Large intestine (tissue), 3 donors: ENCODE measurements at regions not wholly inside any gene's neighbourhood (a gene's known extent, or its start where the extent isn't known, plus 50 kb on each side); places are given as distances from the start of the nearest gene placed in this dataset.

Source experiments
- DNase-seq, 2 donors: peaks; one replicate each; pipeline versions ENCODE4 v3.0.0 to v3.0.0-alpha.2; 2013
- H3K27ac ChIP-seq: one replicate; pipeline ENCODE4 v1.5.1; 2013; ENCODE audit warnings: low read length
- H3K27me3 ChIP-seq: 2 replicates; pipeline ENCODE4 v1.6.1; 2013; ENCODE audit warnings: low read length; ENCODE audit not compliant: control insufficient read depth, insufficient read depth
- H3K36me3 ChIP-seq: 2 replicates; pipeline ENCODE4 v1.6.1; 2013; ENCODE audit warnings: low read length; ENCODE audit not compliant: control insufficient read depth, insufficient read depth
- H3K4me1 ChIP-seq: one replicate; pipeline ENCODE4 v1.6.1; 2013; ENCODE audit warnings: low read length; ENCODE audit not compliant: control insufficient read depth, insufficient read depth
- H3K4me3 ChIP-seq: one replicate; pipeline ENCODE4 v1.5.1; 2013; ENCODE audit warnings: low read length
- H3K9me3 ChIP-seq: one replicate; pipeline ENCODE4 v1.6.1; 2013; ENCODE audit warnings: mild to moderate bottlenecking, low read depth, low read length, moderate library complexity; ENCODE audit not compliant: control insufficient read depth
- WGBS: methylation state at CpG from one replicate; pipeline ENCODE4 v1.1.5; 2013; ENCODE audit warnings: low lambda C conversion rate; ENCODE audit not compliant: insufficient coverage; 5-methylcytosine and 5-hydroxymethylcytosine counted together

DNA sequence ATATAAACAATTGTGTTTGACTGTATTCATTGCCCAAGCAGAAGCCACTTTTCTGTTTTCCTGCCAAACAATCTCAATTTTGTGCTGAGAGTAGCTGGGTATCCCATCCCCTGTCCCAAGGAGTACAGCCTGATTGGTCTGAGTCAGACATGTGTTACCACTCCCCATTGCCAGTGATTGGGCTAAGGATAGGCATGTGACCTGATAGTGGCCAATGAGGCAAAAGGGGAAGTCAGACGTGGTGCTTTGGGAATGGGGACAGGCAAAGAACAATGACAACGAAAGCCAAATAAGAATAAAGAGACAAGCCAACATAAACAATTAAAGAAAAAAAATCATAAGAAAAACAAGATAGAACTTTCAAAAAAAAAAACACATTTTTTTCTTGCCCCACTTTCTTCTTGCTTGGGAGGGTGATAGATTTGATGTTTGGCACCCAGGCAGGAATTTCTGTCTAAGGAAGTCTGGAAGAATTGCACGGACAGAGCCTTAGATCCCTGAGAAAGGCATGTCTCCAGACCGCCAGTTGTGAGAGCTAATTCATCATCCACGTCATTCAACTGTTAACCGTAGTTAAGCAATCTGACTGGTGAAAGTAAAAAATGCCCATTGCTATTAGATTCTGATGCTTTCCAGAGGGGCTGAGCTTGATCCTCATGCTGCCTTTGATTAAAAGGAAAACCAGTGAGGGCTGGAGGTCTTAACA, 626.6 kb upstream of the TMEM132C start:
- DNase-seq, result no peak
- Histone ChIP-seq H3K4me1 (no peaks in the 10 kb centered on the region), H3K27me3 (no peaks in the 10 kb centered on the region), H3K36me3 (no peaks in the 10 kb centered on the region), H3K27ac (no peak overlapping the region), H3K9me3 (no peaks in the 10 kb centered on the region), H3K4me3 (no peak overlapping the region)
- 79% methylated on average over 3 of the region's 6 CpGs for WGBS

DNA sequence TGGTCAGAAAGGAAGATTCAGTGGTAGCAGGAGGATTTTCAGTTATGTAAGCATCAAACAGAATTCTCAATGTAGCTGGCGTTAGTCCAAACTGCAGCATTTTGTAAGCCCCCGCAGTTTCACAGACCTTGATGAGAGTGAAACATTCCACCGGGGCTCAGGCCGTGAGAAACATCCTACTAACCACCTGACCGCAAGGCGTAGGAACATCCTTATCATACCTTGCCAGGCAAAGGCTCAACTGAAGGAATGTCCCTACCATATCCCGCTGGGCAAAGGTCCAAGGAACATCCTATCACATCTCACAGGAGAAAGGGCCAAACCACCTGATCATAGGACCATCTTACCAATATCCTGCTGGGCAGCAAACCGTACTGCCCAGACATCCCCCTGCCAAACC, 624.8 kb upstream of the TMEM132C start:
- no CpG with 5 or more reads among the region's 8 CpGs for whole genome bisulfite sequencing
- Histone ChIP-seq H3K27ac (no peak overlapping the region), H3K4me3 (no peak overlapping the region), H3K4me1 (no peaks in the 10 kb centered on the region), H3K36me3 (no peaks in the 10 kb centered on the region), H3K9me3 (no peaks in the 10 kb centered on the region), H3K27me3 (no peaks in the 10 kb centered on the region)
- DNase-seq, result no peak

DNA sequence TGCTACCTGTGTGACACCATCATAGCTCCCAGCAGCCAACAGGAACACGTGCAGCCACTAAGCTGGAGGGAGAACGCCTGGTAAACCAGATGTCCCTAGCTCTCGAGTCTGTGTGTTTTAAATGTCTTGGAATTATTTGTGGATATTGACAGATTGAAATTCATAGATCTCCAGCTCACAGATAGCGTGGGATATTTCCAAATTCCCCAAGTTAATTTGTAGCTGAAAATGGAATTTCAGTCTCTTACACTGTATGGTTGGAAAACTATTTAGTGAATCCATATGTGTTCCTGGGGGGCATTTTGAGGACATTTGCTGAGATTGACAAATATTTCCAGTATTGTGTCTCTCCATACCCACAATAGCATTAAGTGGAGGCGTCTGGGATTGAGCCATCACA, 618.6 kb upstream of the TMEM132C start:
- Histone ChIP-seq H3K9me3 (no peaks in the 10 kb centered on the region), H3K27ac (no peak overlapping the region), H3K27me3 (no peaks in the 10 kb centered on the region), H3K4me1 (no peaks in the 10 kb centered on the region), H3K36me3 (no peaks in the 10 kb centered on the region), H3K4me3 (no peak overlapping the region)
- no CpG with 5 or more reads among the region's 5 CpGs for WGBS
- DNase-seq, result no peak

DNA sequence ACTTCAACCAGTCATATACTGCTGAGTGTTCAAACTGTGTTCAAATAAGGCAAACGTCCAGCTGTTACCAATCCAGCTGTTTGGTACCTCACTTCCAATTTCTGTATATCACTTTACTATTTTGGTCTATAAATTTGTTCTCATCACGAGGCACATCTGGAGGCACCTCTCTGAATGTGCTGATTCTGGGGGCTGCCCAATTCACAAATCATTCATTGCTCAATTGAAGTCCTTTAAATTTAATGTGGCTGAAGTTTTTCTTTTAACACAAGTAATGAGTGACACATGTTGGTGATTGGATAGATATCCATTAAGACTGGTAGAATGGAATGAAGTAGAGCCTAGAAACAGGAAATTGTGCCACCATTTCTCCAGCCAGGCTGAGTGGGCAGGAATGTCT, 617.0 kb upstream of the TMEM132C start:
- no peaks in the 10 kb centered on the region for H3K36me3 ChIP-seq
- H3K27me3 ChIP-seq, result no peaks in the 10 kb centered on the region
- no peak for DNase-seq
- no CpG with 5 or more reads among the region's 2 CpGs for WGBS
- no peak overlapping the region for H3K4me3 ChIP-seq
- H3K27ac ChIP-seq, result no peak overlapping the region
- no peaks in the 10 kb centered on the region for H3K9me3 ChIP-seq
- no peaks in the 10 kb centered on the region for H3K4me1 ChIP-seq

DNA sequence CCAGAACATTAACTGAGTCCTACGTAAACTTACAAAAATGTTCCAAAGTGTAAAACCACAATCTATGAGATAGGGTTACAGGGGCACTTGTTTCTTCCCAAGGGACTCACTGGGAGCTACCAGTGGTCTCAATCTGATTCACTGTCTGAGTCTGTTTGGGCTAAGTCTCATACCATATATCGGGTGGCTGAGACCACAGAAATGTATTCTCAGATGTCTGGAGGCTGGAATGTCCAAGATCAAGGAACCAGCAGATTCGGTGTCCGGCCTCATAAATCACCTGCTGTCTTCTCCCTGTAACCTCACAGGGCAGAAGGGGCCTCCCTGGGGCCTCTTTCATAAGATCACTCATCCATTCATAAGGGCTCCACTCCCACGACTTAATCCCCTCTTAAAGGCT, 616.3 kb upstream of the TMEM132C start:
- Histone ChIP-seq H3K4me1 (no peaks in the 10 kb centered on the region), H3K27ac (no peak overlapping the region), H3K9me3 (no peaks in the 10 kb centered on the region), H3K36me3 (no peaks in the 10 kb centered on the region), H3K27me3 (no peaks in the 10 kb centered on the region), H3K4me3 (no peak overlapping the region)
- 100% methylated on average over 1 of the region's 5 CpGs for WGBS
- DNase-seq, result no peak

DNA sequence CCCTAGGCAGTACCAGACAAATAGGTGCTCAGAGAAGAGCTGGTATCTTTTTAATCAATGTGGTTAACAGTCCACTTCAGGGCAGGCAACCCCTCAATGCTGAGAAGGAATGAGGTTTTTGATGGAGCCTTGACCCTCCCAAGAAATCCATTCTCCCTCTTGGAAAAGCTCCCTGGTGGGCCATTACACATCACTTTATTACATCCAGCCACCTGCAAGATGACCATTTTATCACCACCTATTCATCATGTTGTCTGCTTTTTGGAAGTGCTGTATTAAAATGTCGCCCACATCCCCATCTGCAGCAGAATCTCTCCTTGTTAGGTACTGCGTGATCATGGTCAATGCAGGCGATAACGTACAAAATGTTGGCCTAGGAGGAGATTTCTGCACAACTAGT, 614.7 kb upstream of the TMEM132C start:
- no peak overlapping the region for H3K27ac ChIP-seq
- no CpG with 5 or more reads among the region's 4 CpGs for WGBS
- no peaks in the 10 kb centered on the region for H3K4me1 ChIP-seq
- no peaks in the 10 kb centered on the region for H3K9me3 ChIP-seq
- DNase-seq, result no peak
- H3K4me3 ChIP-seq, result no peak overlapping the region
- no peaks in the 10 kb centered on the region for H3K27me3 ChIP-seq
- H3K36me3 ChIP-seq, result no peaks in the 10 kb centered on the region

DNA sequence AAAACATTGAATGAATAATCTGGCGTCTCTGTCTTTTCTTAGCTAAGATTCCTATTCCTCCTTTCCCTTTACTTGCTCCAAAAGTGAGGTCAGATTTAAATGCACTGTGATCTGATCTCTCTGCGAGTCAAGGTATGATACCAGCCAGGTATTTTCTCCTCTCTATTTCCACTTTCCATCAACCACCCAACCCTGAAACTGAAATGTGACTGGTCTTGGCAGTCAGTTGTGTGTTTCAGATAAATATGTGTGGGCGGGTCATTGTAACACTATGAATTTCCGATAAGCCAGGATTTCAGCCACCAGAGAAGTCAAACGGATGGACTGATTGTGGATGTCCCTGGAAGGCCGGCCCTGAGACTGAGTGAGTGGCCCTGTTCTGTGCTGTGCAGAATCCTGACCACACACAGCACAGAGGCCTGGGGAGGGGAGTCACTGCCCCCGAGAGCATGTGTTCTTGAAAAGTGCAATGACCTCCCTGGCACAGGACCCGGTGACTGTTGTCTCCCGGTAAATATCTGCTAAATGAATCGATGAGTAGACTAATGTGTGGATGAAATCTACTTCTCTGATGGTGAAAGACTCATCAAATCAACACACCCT, 612.5 kb upstream of the TMEM132C start:
- Histone ChIP-seq H3K4me3 (no peak overlapping the region), H3K27me3 (no peaks in the 10 kb centered on the region), H3K9me3 (no peaks in the 10 kb centered on the region), H3K36me3 (no peaks in the 10 kb centered on the region), H3K4me1 (no peaks in the 10 kb centered on the region), H3K27ac (no peak overlapping the region)
- no CpG with 5 or more reads among the region's 10 CpGs for WGBS
- no peak for DNase-seq

DNA sequence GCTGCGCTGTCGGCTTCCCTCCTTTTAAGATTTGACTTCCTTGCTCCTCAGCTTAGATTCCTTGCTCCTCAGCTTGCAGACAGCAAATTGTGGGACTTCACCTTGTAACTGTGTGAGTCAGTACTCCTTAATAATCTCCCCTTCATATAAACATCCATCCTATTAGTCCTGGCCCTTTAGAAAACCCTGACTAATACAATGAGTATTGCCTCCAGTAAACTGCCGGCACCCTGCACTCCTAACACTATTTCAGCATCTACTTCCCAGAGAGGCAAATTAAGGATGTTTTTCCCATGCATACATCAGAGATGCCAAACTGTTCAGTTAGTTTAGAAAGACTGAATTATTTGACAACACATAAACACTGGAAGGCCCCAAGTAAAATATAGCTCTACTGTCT, 611.3 kb upstream of the TMEM132C start:
- Histone ChIP-seq H3K9me3 (no peaks in the 10 kb centered on the region), H3K27ac (no peak overlapping the region), H3K27me3 (no peaks in the 10 kb centered on the region), H3K4me3 (no peak overlapping the region), H3K36me3 (no peaks in the 10 kb centered on the region), H3K4me1 (no peaks in the 10 kb centered on the region)
- 80% methylated on average over 1 of the region's 3 CpGs for WGBS
- DNase-seq, result peak in 1 of 2 donors; percentile 7

DNA sequence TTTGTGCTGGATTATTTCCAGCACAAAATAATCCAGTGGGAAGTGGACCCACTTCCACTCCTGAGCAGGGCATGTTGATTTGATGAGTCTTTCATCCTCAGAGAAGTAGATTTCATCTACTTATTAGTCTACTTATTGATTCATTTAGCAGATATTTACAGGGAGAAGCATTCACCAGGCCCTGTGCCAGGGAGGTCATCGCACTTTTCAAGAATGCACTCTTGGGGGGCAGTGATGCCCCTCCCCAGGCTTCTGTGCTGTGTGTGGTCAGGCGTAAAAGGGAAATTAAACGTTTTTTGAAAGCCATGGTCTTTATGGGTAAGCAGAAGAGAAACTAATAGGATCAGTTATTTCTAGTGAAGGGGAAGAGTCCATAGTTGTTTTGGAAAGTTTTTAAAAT, 610.7 kb upstream of the TMEM132C start:
- DNase-seq, result no peak
- H3K27ac ChIP-seq, result no peak overlapping the region
- no peaks in the 10 kb centered on the region for H3K4me1 ChIP-seq
- H3K27me3 ChIP-seq, result no peaks in the 10 kb centered on the region
- no peaks in the 10 kb centered on the region for H3K36me3 ChIP-seq
- no peak overlapping the region for H3K4me3 ChIP-seq
- WGBS, result no CpG with 5 or more reads among the region's 3 CpGs
- H3K9me3 ChIP-seq, result no peaks in the 10 kb centered on the region

DNA sequence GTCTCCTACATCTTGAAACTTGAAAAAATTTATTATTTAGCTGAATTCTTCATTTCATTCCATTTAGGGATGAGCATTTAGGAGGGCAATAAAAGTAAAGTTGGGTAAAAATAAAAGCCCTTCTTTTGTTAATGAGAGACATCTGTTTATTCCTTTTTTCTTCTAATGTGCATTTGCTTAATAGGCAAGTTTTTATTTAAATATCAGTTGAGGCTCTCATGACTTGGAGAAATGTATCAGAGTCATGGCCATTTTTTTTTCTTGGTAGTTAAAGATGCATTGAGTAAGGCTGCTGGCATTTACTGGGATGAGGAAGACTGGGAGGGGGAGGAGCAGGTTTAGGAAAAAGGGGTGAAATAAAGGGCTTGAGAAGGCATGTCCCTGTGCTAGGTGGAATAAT, 609.9 kb upstream of the TMEM132C start:
- Histone ChIP-seq H3K27ac (no peak overlapping the region), H3K4me1 (no peaks in the 10 kb centered on the region)

DNA sequence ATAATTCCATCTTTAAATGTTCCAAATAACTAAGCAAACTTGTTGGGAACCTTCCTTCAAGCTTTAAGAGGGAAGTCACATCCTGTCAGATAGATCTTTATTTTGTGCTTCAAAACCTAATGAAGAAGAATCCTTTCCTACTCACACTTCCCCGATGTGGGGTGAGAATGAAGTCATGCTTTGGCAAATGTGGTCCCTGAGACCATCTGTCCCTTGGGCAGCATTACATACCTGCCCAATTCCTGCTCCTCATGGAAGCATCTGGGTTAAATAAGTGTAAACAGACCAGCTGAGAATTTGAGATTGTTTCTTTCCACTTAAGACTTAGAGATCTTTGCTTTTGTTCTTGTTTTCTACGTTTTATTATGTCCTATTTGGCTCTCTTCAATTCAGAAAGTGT, 606.0 kb upstream of the TMEM132C start:
- no peaks in the 10 kb centered on the region for H3K27me3 ChIP-seq
- H3K4me3 ChIP-seq, result no peak overlapping the region
- 63% methylated on average over 1 of the region's 2 CpGs for WGBS
- no peak for DNase-seq
- no peaks in the 10 kb centered on the region for H3K9me3 ChIP-seq
- H3K4me1 ChIP-seq, result no peaks in the 10 kb centered on the region
- no peak overlapping the region for H3K27ac ChIP-seq
- no peaks in the 10 kb centered on the region for H3K36me3 ChIP-seq

More for the DNA sequence above, 609.9 kb upstream of the TMEM132C start:
- H3K9me3 ChIP-seq, result no peaks in the 10 kb centered on the region
- H3K27me3 ChIP-seq, result no peaks in the 10 kb centered on the region
- DNase-seq, result no peak
- no peak overlapping the region for H3K4me3 ChIP-seq
- H3K36me3 ChIP-seq, result no peaks in the 10 kb centered on the region
